SK-N-SH treated with all-trans-retinoic acid at 6 μM for 48 hours (cell line): ENCODE measurements at regions not wholly inside any gene's neighbourhood (a gene's known extent, or its start where the extent isn't known, plus 50 kb on each side); places are given as distances from the start of the nearest gene placed in this dataset.

Source experiments
- ISL1 ChIP-seq: fragments of 250-450 bp; sonication (Bioruptor Pico); IDR thresholded peaks from 2 replicates; pipeline ENCODE4 v2.1.2; 2022; ENCODE audit warnings: mild to moderate bottlenecking, moderate library complexity
- RARB ChIP-seq: fragments of 250-450 bp; sonication (Bioruptor Pico); IDR thresholded peaks from 2 replicates; pipeline ENCODE4 v1.8.0; 2021; ENCODE audit warnings: mild to moderate bottlenecking, moderate library complexity
- TF ChIP-seq, protein P1 (sequence below): fragments of 250-450 bp; sonication (Bioruptor Pico); IDR thresholded peaks from 2 replicates; pipeline ENCODE4 v1.5.1; 2021; ENCODE audit warnings: mild to moderate bottlenecking, moderate library complexity
- TF ChIP-seq, protein P2 (sequence below): fragments of 250-450 bp; sonication (Bioruptor Pico); IDR thresholded peaks from 2 replicates; pipeline ENCODE4 v1.8.0; 2020; ENCODE audit warnings: mild to moderate bottlenecking, moderate library complexity, borderline replicate concordance

DNA sequence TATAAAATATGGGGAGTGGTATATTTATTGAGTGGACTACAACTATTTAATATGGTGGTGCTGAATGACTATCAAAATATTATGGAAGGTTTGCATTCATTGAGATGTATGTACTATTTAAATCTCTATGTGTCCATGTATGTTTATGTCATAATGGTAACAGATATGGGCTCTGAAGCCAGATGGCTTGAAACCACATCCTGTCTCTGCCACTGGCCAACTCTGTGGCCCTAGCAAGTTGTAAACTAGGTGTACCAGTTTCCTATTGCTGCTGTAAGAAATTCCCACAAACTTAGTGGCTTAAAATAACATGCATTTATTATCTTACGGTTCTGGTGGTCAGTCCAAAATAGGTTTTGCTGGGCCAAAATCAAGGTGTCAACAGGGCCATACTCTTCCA, 198.1 kb upstream of the NFE2L3 start:
- TF ChIP-seq, protein P1, sequence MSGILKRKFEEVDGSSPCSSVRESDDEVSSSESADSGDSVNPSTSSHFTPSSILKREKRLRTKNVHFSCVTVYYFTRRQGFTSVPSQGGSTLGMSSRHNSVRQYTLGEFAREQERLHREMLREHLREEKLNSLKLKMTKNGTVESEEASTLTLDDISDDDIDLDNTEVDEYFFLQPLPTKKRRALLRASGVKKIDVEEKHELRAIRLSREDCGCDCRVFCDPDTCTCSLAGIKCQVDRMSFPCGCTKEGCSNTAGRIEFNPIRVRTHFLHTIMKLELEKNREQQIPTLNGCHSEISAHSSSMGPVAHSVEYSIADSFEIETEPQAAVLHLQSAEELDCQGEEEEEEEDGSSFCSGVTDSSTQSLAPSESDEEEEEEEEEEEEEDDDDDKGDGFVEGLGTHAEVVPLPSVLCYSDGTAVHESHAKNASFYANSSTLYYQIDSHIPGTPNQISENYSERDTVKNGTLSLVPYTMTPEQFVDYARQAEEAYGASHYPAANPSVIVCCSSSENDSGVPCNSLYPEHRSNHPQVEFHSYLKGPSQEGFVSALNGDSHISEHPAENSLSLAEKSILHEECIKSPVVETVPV (CRISPR knock-in tag) = no peak
- TF ChIP-seq, protein P2, sequence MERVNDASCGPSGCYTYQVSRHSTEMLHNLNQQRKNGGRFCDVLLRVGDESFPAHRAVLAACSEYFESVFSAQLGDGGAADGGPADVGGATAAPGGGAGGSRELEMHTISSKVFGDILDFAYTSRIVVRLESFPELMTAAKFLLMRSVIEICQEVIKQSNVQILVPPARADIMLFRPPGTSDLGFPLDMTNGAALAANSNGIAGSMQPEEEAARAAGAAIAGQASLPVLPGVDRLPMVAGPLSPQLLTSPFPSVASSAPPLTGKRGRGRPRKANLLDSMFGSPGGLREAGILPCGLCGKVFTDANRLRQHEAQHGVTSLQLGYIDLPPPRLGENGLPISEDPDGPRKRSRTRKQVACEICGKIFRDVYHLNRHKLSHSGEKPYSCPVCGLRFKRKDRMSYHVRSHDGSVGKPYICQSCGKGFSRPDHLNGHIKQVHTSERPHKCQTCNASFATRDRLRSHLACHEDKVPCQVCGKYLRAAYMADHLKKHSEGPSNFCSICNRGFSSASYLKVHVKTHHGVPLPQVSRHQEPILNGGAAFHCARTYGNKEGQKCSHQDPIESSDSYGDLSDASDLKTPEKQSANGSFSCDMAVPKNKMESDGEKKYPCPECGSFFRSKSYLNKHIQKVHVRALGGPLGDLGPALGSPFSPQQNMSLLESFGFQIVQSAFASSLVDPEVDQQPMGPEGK (CRISPR knock-in tag) = no peak
- TF ChIP-seq RARB (CRISPR knock-in tag) (no peak), ISL1 (CRISPR knock-in tag) (no peak)
